CD14-positive monocyte (primary cell): ENCODE measurements at regions not wholly inside any gene's neighbourhood (a gene's known extent, or its start where the extent isn't known, plus 50 kb on each side); places are given as distances from the start of the nearest gene placed in this dataset.

Experiments used
- DNase-seq, 3 donors: peaks; one replicate each; pipeline ENCODE4 v3.0.0-alpha.2; 2011 to 2022
- H2AFZ ChIP-seq: 2 replicates; pipeline ENCODE4 v1.6.0; 2012; ENCODE audit warnings: mild to moderate bottlenecking, low read depth, low read length, inconsistent platforms; ENCODE audit not compliant: insufficient read depth, poor library complexity, severe bottlenecking
- H3K27ac ChIP-seq, 2 donors: 1 replicate in 1 of 2; 2 replicates in 1 of 2; pipeline ENCODE4 v1.5.1; 2012 to 2013; ENCODE audit warnings: low read length in 2 of 2, control low read depth in 1 of 2, inconsistent platforms in 1 of 2, low read depth in 1 of 2, mild to moderate bottlenecking in 1 of 2
- H3K27me3 ChIP-seq, 2 donors: one replicate each; pipeline versions ENCODE4 v1.6.0 to v1.6.1; 2011 to 2013; ENCODE audit warnings: low read length in 2 of 2; ENCODE audit not compliant: control insufficient read depth in 2 of 2, insufficient read depth in 2 of 2
- H3K36me3 ChIP-seq, 2 donors: replicated peaks in 1 of 2; 1 replicate in 1 of 2; 2 replicates in 1 of 2; pipeline versions ENCODE4 v1.5.1 to v1.6.1; 2012 to 2013; ENCODE audit warnings: low read length in 2 of 2, control low read depth in 1 of 2, inconsistent platforms in 1 of 2, mild to moderate bottlenecking in 1 of 2; ENCODE audit not compliant: insufficient read depth in 2 of 2, control insufficient read depth in 1 of 2
- H3K4me1 ChIP-seq, 2 donors: 1 replicate in 1 of 2; 2 replicates in 1 of 2; pipeline versions ENCODE4 v1.5.1 to v1.6.1; 2012 to 2013; ENCODE audit warnings: low read length in 2 of 2, control low read depth in 1 of 2, inconsistent platforms in 1 of 2, mild to moderate bottlenecking in 1 of 2, moderate library complexity in 1 of 2; ENCODE audit not compliant: insufficient read depth in 2 of 2, control insufficient read depth in 1 of 2
- H3K4me2 ChIP-seq: replicated peaks from 2 replicates; pipeline ENCODE3; 2012; ENCODE audit warnings: low read length, moderate library complexity, mild to moderate bottlenecking; ENCODE audit not compliant: poor library complexity, severe bottlenecking; ENCODE audit errors: extremely low read depth
- H3K4me3 ChIP-seq, 3 experiments: fragments of 200-600 bp in 1 of 3; sonication (generic) in 1 of 3; replicated peaks in 1 of 3; 1 replicate in 2 of 3; 2 replicates in 1 of 3; pipeline ENCODE4 v1.5.1; 2011 to 2013; ENCODE audit warnings: low read length in 3 of 3, mild to moderate bottlenecking in 3 of 3, control low read depth in 2 of 3, low read depth in 2 of 3, inconsistent platforms in 1 of 3, moderate library complexity in 1 of 3
- H3K79me2 ChIP-seq: 2 replicates; pipeline ENCODE4 v1.6.0; 2012; ENCODE audit warnings: mild to moderate bottlenecking, control low read depth, inconsistent platforms, low read length, moderate library complexity; ENCODE audit not compliant: insufficient read depth
- H3K9ac ChIP-seq: 2 replicates; pipeline ENCODE4 v1.6.0; 2017; ENCODE audit warnings: low read length, mild to moderate bottlenecking; ENCODE audit not compliant: insufficient read depth, poor library complexity, severe bottlenecking
- H3K9me3 ChIP-seq, 2 donors: replicated peaks in 1 of 2; 1 replicate in 1 of 2; 2 replicates in 1 of 2; pipeline versions ENCODE4 v1.5.1 to v1.6.1; 2012 to 2013; ENCODE audit warnings: low read length in 2 of 2, control low read depth in 1 of 2; ENCODE audit not compliant: control insufficient read depth in 1 of 2, insufficient read depth in 1 of 2
- H4K20me1 ChIP-seq: 2 replicates; pipeline ENCODE4 v1.6.0; 2012; ENCODE audit warnings: mild to moderate bottlenecking, low read length, control low read depth, moderate library complexity; ENCODE audit not compliant: insufficient read depth
- H3K27ac Mint-ChIP-seq, 7 donors: one replicate each; pipeline ENCODE4 v1.8.0; 2020; ENCODE audit warnings: mild to moderate bottlenecking in 7 of 7, mixed read lengths in 7 of 7, moderate library complexity in 6 of 7, inconsistent platforms in 2 of 7
- H3K27me3 Mint-ChIP-seq, 3 donors: one replicate each; pipeline ENCODE4 v1.8.0; 2021 to 2022; ENCODE audit warnings: low read depth in 3 of 3, mild to moderate bottlenecking in 3 of 3, mixed read lengths in 3 of 3, moderate library complexity in 3 of 3, inconsistent platforms in 1 of 3
- H3K36me3 Mint-ChIP-seq, 2 donors: one replicate each; pipeline ENCODE4 v1.8.0; 2020; ENCODE audit warnings: mixed read lengths in 2 of 2, inconsistent platforms in 1 of 2, mild to moderate bottlenecking in 1 of 2
- H3K4me1 Mint-ChIP-seq: one replicate; pipeline ENCODE4 v1.8.0; 2020; ENCODE audit warnings: mild to moderate bottlenecking, mixed read lengths
- H3K4me3 Mint-ChIP-seq, 2 donors: one replicate each; pipeline ENCODE4 v1.8.0; 2020; ENCODE audit warnings: mild to moderate bottlenecking in 2 of 2, mixed read lengths in 2 of 2, moderate library complexity in 1 of 2
- H3K9me3 Mint-ChIP-seq, 7 donors: one replicate each; pipeline ENCODE4 v1.8.0; 2020 to 2022; ENCODE audit warnings: mixed read lengths in 7 of 7, mild to moderate bottlenecking in 6 of 7, moderate library complexity in 6 of 7, inconsistent platforms in 2 of 7
- CTCF ChIP-seq: fragments of 200-600 bp; IDR thresholded peaks from one replicate; pipeline ENCODE4 v1.8.0; 2022; ENCODE audit warnings: antibody characterized with exemption, mild to moderate bottlenecking
- WGBS: methylation state at CpG from one replicate; pipeline ENCODE4 v1.1.5; 2013; ENCODE audit warnings: missing lambda C conversion rate; ENCODE audit not compliant: insufficient coverage; 5-methylcytosine and 5-hydroxymethylcytosine counted together
- intact Hi-C, 2 donors: fragments of 100-400 bp; cut with micrococcal nuclease; formaldehyde crosslinking; loops; one replicate each; pipeline versions ENCODE4 v1.15.0 to v1.15.1; 2023

- Mint-ChIP-seq H3K4me3 (no peak overlapping the region), H3K4me1 (no peaks in the 10 kb centered on the region), H3K9me3 (peaks cover 0 to 4% (median 0%) of the 10 kb centered on the region in 7 donors), H3K27ac (no peak overlapping the region), H3K36me3 (no peaks in the 10 kb centered on the region), H3K27me3 (peaks cover 6 to 11% (median 8%) of the 10 kb centered on the region in 3 donors)
- H2AFZ ChIP-seq: no peak overlapping the region
- H3K4me1 ChIP-seq: no peaks in the 10 kb centered on the region
- WGBS: 87% methylated on average over 24 of the region's 25 CpGs
- H3K27me3 ChIP-seq: no peaks in the 10 kb centered on the region
- H4K20me1 ChIP-seq: no peaks in the 10 kb centered on the region
- DNase-seq: no peak
- H3K9me3 ChIP-seq: no peaks in the 10 kb centered on the region
- H3K79me2 ChIP-seq: no peaks in the 10 kb centered on the region
- H3K36me3 ChIP-seq: no peaks in the 10 kb centered on the region
- H3K9ac ChIP-seq: no peak overlapping the region
- no peak for TF ChIP-seq CTCF
- no peak overlapping the region for H3K27ac ChIP-seq
- H3K4me3 ChIP-seq: no peak overlapping the region
- intact Hi-C loops: no loop called here
- H3K4me2 ChIP-seq: no peak overlapping the region
Measured at GRCh38 chr21:45347712-45348499, 57.1 kb upstream of the COL18A1 start.

- Histone ChIP-seq H4K20me1 (no peaks in the 10 kb centered on the region), H2AFZ (no peak overlapping the region), H3K27me3 (no peaks in the 10 kb centered on the region), H3K36me3 (no peaks in the 10 kb centered on the region), H3K27ac (no peak overlapping the region), H3K9me3 (no peaks in the 10 kb centered on the region), H3K79me2 (no peaks in the 10 kb centered on the region), H3K9ac (no peak overlapping the region), H3K4me2 (no peak overlapping the region), H3K4me3 (no peak overlapping the region), H3K4me1 (no peaks in the 10 kb centered on the region)
- 95% methylated on average over 11 of the region's 18 CpGs for WGBS
- intact Hi-C loops: no loop called here
- H3K9me3 Mint-ChIP-seq: peaks cover 0 to 4% (median 0%) of the 10 kb centered on the region in 7 donors
- no peaks in the 10 kb centered on the region for H3K4me1 Mint-ChIP-seq
- H3K27ac Mint-ChIP-seq: no peak overlapping the region
- H3K36me3 Mint-ChIP-seq: no peaks in the 10 kb centered on the region
- no peak overlapping the region for H3K4me3 Mint-ChIP-seq
- peaks cover 5 to 13% (median 12%) of the 10 kb centered on the region in 3 donors for H3K27me3 Mint-ChIP-seq
- no peak for TF ChIP-seq CTCF
- DNase-seq: no peak
Measured at GRCh38 chr21:45348591-45349327, 56.2 kb upstream of the COL18A1 start.
